ENCODE measurements at regions not wholly inside any gene's neighbourhood (a gene's known extent, or its start where the extent isn't known, plus 50 kb on each side); places are given as distances from the start of the nearest gene placed in this dataset.

DNA sequence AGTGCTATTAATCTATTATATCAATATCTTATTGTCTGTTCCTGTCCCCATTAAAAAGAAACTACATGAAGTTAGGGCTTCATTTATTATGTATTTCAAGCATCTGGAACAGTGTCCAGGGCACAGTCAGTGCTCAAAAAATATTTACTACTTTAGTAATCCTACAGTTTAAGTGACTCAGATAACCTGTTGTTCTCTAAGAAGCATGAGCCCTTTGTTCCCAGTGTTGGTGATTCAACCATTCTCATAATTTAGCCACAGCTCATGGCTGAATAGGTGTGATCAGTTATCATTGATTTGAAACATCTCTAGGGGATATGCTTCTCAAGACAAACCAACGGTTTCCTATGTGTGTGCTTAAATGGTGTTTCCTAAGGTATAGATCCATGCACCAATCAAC is 292.7 kb downstream of the TMEM167A start (continued):
- TF ChIP-seq, protein P1, sequence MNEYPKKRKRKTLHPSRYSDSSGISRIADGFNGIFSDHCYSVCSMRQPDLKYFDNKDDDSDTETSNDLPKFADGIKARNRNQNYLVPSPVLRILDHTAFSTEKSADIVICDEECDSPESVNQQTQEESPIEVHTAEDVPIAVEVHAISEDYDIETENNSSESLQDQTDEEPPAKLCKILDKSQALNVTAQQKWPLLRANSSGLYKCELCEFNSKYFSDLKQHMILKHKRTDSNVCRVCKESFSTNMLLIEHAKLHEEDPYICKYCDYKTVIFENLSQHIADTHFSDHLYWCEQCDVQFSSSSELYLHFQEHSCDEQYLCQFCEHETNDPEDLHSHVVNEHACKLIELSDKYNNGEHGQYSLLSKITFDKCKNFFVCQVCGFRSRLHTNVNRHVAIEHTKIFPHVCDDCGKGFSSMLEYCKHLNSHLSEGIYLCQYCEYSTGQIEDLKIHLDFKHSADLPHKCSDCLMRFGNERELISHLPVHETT (CRISPR knock-in tag; conservative IDR thresholded peaks at IDR 0.05 in 1 of 2, IDR thresholded peaks at IDR 0.05 in 1 of 2): no peak
- no peak for TF ChIP-seq ETV1 (tag; conservative IDR thresholded peaks at IDR 0.05; ENCODE audit: low read depth)
- no peak for TF ChIP-seq MYC (IDR thresholded peaks at IDR 0.05; ENCODE audit: low read depth, low read length)
- no peak for TF ChIP-seq MYC (CRISPR knock-in tag; IDR thresholded peaks at IDR 0.05; ENCODE audit: borderline replicate concordance, low read depth)
- TF ChIP-seq PHF20 (IDR thresholded peaks at IDR 0.05; ENCODE audit: partially characterized antibody): no peak
- TF ChIP-seq NEUROD1 (IDR thresholded peaks at IDR 0.05; ENCODE audit: borderline replicate concordance, low read depth, low read length, partially characterized antibody): no peak
- no peak for TF ChIP-seq HNRNPH1 (optimal IDR thresholded peaks at IDR 0.05; ENCODE audit: low read depth, low read length)
- TF ChIP-seq ZNF398 (CRISPR knock-in tag; IDR thresholded peaks at IDR 0.05): no peak
- TF ChIP-seq CHD2 (IDR thresholded peaks at IDR 0.05; ENCODE audit: low read depth, low read length): no peak
